GM10266 (cell line): ENCODE measurements at regions not wholly inside any gene's neighbourhood (a gene's known extent, or its start where the extent isn't known, plus 50 kb on each side); places are given as distances from the start of the nearest gene placed in this dataset.

Source experiments
- DNase-seq: peaks from one replicate; pipeline ENCODE4 v3.0.0; 2012; ENCODE audit errors: extremely low spot score
- TF ChIP-seq, protein P1 (sequence below): IDR thresholded peaks from 2 replicates; pipeline ENCODE4 v1.5.1; 2012; ENCODE audit warnings: mild to moderate bottlenecking, low read depth; ENCODE audit not compliant: control insufficient read depth, insufficient read depth; ENCODE audit errors: missing control alignments

DNA sequence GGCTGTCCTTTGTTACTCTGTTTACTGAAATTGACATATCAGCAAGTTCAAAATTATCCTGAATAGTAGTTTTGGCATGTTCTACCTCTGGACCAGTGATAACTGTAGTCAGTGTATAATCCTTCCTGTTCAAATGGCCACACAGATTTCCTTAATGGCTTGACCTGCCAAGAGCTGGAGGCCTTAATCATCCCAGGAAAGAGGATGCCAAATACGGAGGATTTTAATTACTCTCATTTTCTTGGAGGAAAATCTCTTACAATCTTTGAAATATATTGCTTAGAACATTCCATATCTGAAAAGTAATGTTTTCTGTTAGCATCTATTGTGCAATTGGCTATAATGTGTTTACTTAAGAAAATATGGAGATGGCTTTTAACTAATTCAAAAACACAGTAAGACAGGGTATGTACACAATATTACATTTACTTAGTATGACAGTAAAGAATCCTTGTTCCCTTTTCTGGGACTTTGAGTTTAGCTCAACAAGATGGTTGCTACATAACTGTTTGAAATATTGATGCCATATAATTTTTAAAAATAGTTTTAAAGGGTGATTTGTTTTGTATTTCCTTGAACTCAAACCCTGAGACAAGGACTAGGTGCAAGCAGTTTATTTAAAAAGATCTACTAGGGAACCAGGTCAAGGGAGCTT lies 68.9 kb upstream of the SELENOP start:
- DNase-seq, result no peak
- TF ChIP-seq, protein P1, sequence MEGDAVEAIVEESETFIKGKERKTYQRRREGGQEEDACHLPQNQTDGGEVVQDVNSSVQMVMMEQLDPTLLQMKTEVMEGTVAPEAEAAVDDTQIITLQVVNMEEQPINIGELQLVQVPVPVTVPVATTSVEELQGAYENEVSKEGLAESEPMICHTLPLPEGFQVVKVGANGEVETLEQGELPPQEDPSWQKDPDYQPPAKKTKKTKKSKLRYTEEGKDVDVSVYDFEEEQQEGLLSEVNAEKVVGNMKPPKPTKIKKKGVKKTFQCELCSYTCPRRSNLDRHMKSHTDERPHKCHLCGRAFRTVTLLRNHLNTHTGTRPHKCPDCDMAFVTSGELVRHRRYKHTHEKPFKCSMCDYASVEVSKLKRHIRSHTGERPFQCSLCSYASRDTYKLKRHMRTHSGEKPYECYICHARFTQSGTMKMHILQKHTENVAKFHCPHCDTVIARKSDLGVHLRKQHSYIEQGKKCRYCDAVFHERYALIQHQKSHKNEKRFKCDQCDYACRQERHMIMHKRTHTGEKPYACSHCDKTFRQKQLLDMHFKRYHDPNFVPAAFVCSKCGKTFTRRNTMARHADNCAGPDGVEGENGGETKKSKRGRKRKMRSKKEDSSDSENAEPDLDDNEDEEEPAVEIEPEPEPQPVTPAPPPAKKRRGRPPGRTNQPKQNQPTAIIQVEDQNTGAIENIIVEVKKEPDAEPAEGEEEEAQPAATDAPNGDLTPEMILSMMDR, result no peak

DNA sequence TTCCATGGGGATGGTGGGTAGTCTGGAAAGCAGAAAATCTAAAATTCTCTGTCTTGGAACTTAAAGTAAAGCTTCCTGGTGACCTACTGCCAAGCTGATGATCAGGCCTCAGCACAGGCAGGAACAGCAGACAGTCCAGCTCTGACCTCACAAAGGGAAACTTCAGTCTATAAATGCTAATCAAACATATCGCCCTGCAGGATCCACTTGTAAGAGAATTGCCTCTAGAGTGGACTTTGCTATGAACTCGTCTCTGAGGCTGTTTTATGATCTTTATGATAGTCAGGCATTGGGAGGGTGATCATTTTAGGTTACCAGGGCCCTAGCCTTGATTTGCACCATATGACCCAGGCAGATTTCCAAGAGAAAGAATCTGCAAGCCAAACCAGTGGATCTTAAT lies 67.6 kb upstream of the SELENOP start:
- DNase-seq, result no peak
- TF ChIP-seq, protein P1, result no peak

DNA sequence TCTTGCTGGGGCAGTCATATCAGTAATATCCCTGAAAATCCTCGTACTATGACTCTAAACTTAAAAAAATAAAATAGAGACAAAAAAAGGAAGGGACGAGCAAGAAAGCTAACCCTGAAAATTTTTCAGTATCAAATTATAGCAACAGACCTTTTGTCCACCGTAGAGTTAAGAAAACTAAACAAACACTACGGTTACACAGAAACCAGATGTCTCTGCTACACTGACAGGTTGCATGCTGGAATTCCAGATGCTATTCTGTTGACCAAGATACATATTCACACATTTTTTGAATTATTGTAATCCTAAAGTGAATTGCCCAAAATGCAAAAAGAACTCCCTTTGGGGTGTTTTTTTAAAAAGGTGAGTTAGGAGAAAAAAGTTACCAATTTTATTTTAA lies 66.9 kb upstream of the SELENOP start:
- DNase-seq, result no peak
- TF ChIP-seq, protein P1, result no peak

DNA sequence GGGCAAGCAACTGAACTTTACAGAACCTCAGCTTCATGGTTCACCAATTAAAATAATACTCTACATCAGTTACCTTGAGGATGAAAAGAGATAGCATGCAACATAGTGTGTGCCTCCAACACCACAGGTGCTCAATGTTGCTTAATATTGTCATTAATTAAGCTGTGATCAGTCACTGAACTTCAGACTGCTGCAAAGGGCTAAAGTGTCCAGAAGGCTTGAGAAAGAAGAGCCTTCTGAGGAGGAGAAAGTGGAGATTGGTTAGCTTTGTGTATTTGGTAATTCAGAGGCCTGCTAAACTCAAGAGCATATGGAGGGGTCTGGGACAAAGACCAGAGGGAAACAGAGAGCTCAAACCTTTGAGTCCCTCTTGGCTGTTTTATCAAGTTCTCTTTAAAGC lies 66.3 kb upstream of the SELENOP start:
- no peak for DNase-seq
- TF ChIP-seq, protein P1, result no peak

DNA sequence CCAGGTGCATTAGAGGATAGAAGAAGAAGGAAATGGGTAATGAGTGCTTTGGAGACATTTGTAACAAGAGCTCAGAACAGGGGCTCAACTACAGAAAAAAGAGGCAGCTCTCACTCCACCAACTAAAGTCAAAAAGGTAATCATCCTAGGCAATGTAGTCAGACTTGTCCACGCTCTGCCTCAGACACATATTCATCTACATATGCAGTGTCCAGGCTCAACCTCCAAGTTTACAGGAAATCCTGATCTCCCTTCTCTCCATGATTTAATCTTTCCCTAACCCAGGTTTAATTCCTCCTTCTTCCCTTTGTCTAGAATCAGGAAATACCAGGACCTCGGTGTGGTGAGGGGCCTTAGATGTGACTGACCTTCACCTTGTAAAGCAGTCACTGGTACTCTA lies 65.7 kb upstream of the SELENOP start:
- TF ChIP-seq, protein P1, result no peak
- no peak for DNase-seq

DNA sequence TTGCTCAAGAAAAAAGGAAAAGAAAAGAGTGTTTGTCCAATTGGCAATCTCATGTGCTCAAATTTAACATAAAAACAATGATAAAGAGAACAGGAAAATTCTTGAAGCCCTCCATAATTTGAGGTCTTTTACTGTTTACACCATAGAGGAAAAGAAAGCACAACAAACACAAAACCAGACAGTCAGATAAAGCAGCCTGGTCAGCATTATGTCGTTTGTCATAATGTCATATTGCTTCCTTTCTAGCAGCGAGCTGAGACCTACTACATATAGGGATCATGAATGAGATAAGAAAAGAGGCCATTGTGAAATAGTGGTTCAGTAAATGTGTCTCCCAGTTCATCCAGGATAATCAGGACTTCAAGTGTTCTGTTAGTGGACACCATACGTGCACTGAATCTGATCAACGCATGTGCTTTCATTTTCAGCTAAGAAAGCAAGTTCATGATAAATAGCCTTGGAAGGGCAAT lies 64.7 kb upstream of the SELENOP start:
- DNase-seq, result no peak
- TF ChIP-seq, protein P1, result no peak

DNA sequence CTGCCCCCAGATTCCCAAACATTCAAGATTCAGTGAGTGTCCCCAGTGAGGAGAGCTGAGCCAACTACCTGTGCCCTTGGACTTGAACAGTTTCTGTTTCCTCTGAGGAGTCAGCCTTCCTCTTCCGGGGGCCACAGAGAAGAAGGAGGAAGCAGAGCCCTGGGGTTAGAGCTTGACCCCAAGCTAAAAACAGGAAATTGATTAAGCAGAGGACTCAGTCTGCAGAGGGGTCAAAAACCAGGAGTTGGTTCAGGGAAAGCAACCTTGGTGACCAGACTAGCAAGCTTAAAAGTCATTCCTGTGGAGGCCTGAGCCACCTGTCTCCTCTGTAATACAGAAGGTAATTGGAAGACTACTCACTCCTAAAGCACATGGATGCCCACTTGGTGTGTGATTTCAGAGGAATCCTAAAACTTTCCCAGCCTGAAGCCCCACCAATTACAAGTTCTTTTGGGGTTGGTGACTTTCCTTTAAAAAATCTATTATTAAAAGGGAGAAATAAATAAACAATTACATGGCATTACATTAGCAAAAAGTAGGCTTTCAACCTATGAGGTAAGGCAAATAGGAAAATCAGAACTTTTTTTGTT lies 64.2 kb upstream of the SELENOP start:
- DNase-seq, result no peak
- TF ChIP-seq, protein P1, result no peak
